Loucy (cell line): ENCODE measurements at regions not wholly inside any gene's neighbourhood (a gene's known extent, or its start where the extent isn't known, plus 50 kb on each side); places are given as distances from the start of the nearest gene placed in this dataset.

Experiments
- H2AFZ ChIP-seq: fragments of 200-600 bp; sonication (generic); 2 replicates; pipeline ENCODE4 v1.6.0; 2016; ENCODE audit warnings: antibody characterized with exemption, mild to moderate bottlenecking, low read length, moderate library complexity
- H3F3A ChIP-seq: fragments of 200-600 bp; 2 replicates; pipeline ENCODE4 v1.6.0; 2016; ENCODE audit warnings: antibody characterized with exemption, low read depth, mild to moderate bottlenecking
- H3K27me3 ChIP-seq: fragments of 200-600 bp; sonication (generic); 2 replicates; pipeline ENCODE4 v1.6.1; 2014; ENCODE audit warnings: low read length, mild to moderate bottlenecking; ENCODE audit not compliant: insufficient read depth, poor library complexity, severe bottlenecking
- H3K36me3 ChIP-seq: fragments of 200-600 bp; sonication (generic); 2 replicates; pipeline ENCODE4 v1.6.1; 2016; ENCODE audit warnings: low read length; ENCODE audit not compliant: insufficient read depth
- H3K4me1 ChIP-seq: fragments of 200-600 bp; sonication (generic); 2 replicates; pipeline ENCODE4 v1.5.1; 2014; ENCODE audit warnings: low read length, mild to moderate bottlenecking; ENCODE audit not compliant: insufficient read depth, poor library complexity, severe bottlenecking
- H3K4me2 ChIP-seq: fragments of 200-600 bp; sonication (generic); 2 replicates; pipeline ENCODE4 v1.6.0; 2014; ENCODE audit warnings: antibody characterized with exemption, low read length, low read depth, mild to moderate bottlenecking; ENCODE audit not compliant: poor library complexity, severe bottlenecking
- H3K4me3 ChIP-seq: fragments of 200-600 bp; sonication (generic); 2 replicates; pipeline ENCODE4 v1.5.1; 2014; ENCODE audit warnings: low read length, mild to moderate bottlenecking, mixed read lengths; ENCODE audit not compliant: poor library complexity, severe bottlenecking
- H3K79me2 ChIP-seq: fragments of 200-600 bp; sonication (generic); 2 replicates; pipeline ENCODE4 v1.6.1; 2014; ENCODE audit warnings: low read length; ENCODE audit not compliant: insufficient read depth
- H3K9ac ChIP-seq: fragments of 200-600 bp; sonication (generic); 2 replicates; pipeline ENCODE4 v1.6.0; 2014; ENCODE audit warnings: mild to moderate bottlenecking, low read depth, low read length, moderate library complexity; ENCODE audit not compliant: poor library complexity, severe bottlenecking
- H3K9me2 ChIP-seq: fragments of 200-600 bp; sonication (generic); replicated peaks from 2 replicates; pipeline ENCODE4 v1.6.1; 2016; ENCODE audit warnings: low read depth, low read length, mixed read lengths
- H3K9me3 ChIP-seq: fragments of 200-600 bp; sonication (generic); 2 replicates; pipeline ENCODE4 v1.6.1; 2014; ENCODE audit warnings: mild to moderate bottlenecking, antibody characterized with exemption, low read length, low read depth; ENCODE audit not compliant: insufficient read depth
- H4K20me1 ChIP-seq: fragments of 200-600 bp; sonication (generic); 2 replicates; pipeline ENCODE4 v1.6.0; 2014; ENCODE audit warnings: antibody characterized with exemption, low read length, mild to moderate bottlenecking; ENCODE audit not compliant: insufficient read depth, poor library complexity, severe bottlenecking
- CTCF ChIP-seq: fragments of 200-600 bp; sonication (generic); conservative IDR thresholded peaks from 2 replicates; pipeline ENCODE4 v1.5.1; 2014; ENCODE audit warnings: mild to moderate bottlenecking, antibody characterized with exemption, low read length
- EZH2phosphoT487 ChIP-seq: fragments of 200-600 bp; IDR thresholded peaks from 2 replicates; pipeline ENCODE4 v1.6.1; 2018; ENCODE audit warnings: antibody characterized with exemption, mild to moderate bottlenecking, moderate library complexity, borderline replicate concordance

DNA sequence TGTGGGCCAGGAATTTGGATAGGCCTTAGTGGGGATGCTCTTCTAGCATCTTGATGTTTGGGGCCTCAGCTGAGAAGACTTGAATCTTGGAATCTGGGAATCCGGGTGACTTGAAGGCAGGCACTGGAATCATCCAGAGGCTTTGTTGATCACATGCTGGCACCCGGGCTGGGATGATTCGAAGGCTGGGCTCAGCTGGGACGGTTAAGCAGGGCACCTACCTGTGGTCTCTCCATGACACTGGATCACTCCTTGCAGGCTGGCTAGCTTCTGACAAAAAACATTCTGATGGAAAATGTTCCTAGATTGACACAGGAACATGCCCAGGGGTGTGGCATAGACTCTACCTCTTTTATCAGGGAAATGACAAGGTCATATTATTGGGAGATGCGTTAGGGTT, 149.1 kb downstream of the TENT4A start:
- Histone ChIP-seq H3K4me1 (no peaks in the 10 kb centered on the region), H3K36me3 (no peaks in the 10 kb centered on the region), H3K27me3 (no peaks in the 10 kb centered on the region), H3K9me2 (no peaks in the 10 kb centered on the region), H3K4me2 (no peak overlapping the region), H3K9me3 (no peaks in the 10 kb centered on the region; the same call in 1 of the 2 replicates), H3K4me3 (no peak overlapping the region), H3K9ac (no peak overlapping the region), H2AFZ (no peak overlapping the region), H3K79me2 (no peaks in the 10 kb centered on the region), H3F3A (no peaks in the 10 kb centered on the region), H4K20me1 (no peaks in the 10 kb centered on the region)
- TF ChIP-seq EZH2phosphoT487 = no peak
- no peak for TF ChIP-seq CTCF

DNA sequence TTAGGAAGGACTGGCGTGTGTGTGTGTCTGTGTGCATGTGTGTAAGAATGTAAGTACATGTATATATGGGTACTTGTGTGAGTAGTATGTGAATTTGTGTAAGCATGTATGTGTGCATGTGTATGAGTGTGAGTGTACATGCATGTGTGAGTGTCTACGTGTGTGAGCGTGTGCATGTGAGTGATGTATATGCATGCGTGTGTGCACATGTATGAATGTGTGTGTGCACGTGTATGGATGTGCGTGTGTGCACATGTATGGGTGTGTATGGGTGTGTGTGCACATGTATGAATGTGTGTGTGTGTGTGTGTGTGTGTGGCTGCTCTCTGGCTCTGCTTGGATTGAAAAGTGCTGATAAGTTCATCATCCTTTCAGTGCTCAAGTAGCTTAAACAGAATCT, 154.5 kb downstream of the TENT4A start:
- Histone ChIP-seq H3K27me3 (no peaks in the 10 kb centered on the region), H2AFZ (no peak overlapping the region), H3K9me2 (no peaks in the 10 kb centered on the region), H3F3A (no peaks in the 10 kb centered on the region), H3K9ac (no peak overlapping the region), H3K4me3 (no peak overlapping the region), H3K36me3 (no peaks in the 10 kb centered on the region), H3K4me2 (no peak overlapping the region), H3K9me3 (no peaks in the 10 kb centered on the region; the same call in 1 of the 2 replicates), H4K20me1 (no peaks in the 10 kb centered on the region), H3K79me2 (no peaks in the 10 kb centered on the region), H3K4me1 (no peaks in the 10 kb centered on the region)
- TF ChIP-seq CTCF = no peak
- TF ChIP-seq EZH2phosphoT487 = no peak

GRCh38 chr5:6868171-6868570, 154.9 kb downstream of the TENT4A start:
- Histone ChIP-seq H3K79me2 (no peaks in the 10 kb centered on the region), H3K4me2 (no peak overlapping the region), H3K9ac (no peak overlapping the region), H3K9me2 (no peaks in the 10 kb centered on the region), H3K4me3 (no peak overlapping the region), H3K9me3 (no peaks in the 10 kb centered on the region; the same call in 1 of the 2 replicates), H4K20me1 (no peaks in the 10 kb centered on the region), H3F3A (no peaks in the 10 kb centered on the region), H2AFZ (no peak overlapping the region), H3K4me1 (no peaks in the 10 kb centered on the region), H3K27me3 (no peaks in the 10 kb centered on the region), H3K36me3 (no peaks in the 10 kb centered on the region)
- no peak for TF ChIP-seq CTCF
- no peak for TF ChIP-seq EZH2phosphoT487
